H1 (cell line): ENCODE measurements at regions not wholly inside any gene's neighbourhood (a gene's known extent, or its start where the extent isn't known, plus 50 kb on each side); places are given as distances from the start of the nearest gene placed in this dataset.

Experiments used
- CTCF ChIA-PET: fragments of 300-600 bp; sonication (Branson Sonifier 250); formaldehyde crosslinking; loops from one replicate; lab custom pipeline; 2021; ENCODE audit not compliant: partially characterized antibody; lab: Charles Lee
- POLR2A ChIA-PET: fragments of 300-600 bp; sonication (Branson Sonifier 250); formaldehyde crosslinking; loops from one replicate; lab custom pipeline; 2021; ENCODE audit warnings: inconsistent platforms; ENCODE audit not compliant: partially characterized antibody; lab: Charles Lee
- DNase-seq, 2 experiments: peaks; one replicate each; pipeline versions ENCODE4 v3.0.0 to v3.0.0-alpha.2; 2010 to 2022; ENCODE audit warnings: low spot score in 2 of 2, low read depth in 1 of 2, mixed read lengths in 1 of 2
- FAIRE-seq: peaks from 2 replicates; lab custom pipeline; 2011; peaks lifted over from hg19 to GRCh38; lab: Jason Lieb, UNC
- H2AFZ ChIP-seq: 2 replicates; pipeline ENCODE4 v1.8.1; 2012; ENCODE audit warnings: low read length, inconsistent platforms
- H2AK5ac ChIP-seq: 2 replicates; pipeline ENCODE4 v1.6.1; 2013; ENCODE audit warnings: low read depth, low read length
- H2BK120ac ChIP-seq: replicated peaks from 2 replicates; pipeline ENCODE3; 2013; ENCODE audit warnings: low read depth, low read length, inconsistent platforms
- H2BK12ac ChIP-seq: 2 replicates; pipeline ENCODE4 v1.6.1; 2013; ENCODE audit warnings: low read depth, low read length
- H2BK15ac ChIP-seq: 2 replicates; pipeline ENCODE4 v1.6.1; 2013; ENCODE audit warnings: low read length
- H2BK20ac ChIP-seq: 2 replicates; pipeline ENCODE4 v1.6.1; 2013; ENCODE audit warnings: low read length
- H2BK5ac ChIP-seq: 2 replicates; pipeline ENCODE4 v1.6.1; 2013; ENCODE audit warnings: low read depth, low read length
- H3K14ac ChIP-seq: 2 replicates; pipeline ENCODE4 v1.6.1; 2013; ENCODE audit warnings: inconsistent platforms; ENCODE audit not compliant: insufficient read length
- H3K18ac ChIP-seq: 2 replicates; pipeline ENCODE4 v1.6.1; 2013; ENCODE audit warnings: low read length; ENCODE audit errors: extremely low read depth
- H3K23ac ChIP-seq: 2 replicates; pipeline ENCODE4 v1.6.1; 2013; ENCODE audit warnings: inconsistent platforms; ENCODE audit not compliant: insufficient read length
- H3K23me2 ChIP-seq: 2 replicates; pipeline ENCODE4 v1.6.1; 2013; ENCODE audit warnings: low read depth, low read length
- H3K27ac ChIP-seq: 2 replicates; pipeline ENCODE4 v1.6.1; 2011; ENCODE audit warnings: low read depth, low read length, inconsistent platforms
- H3K27me3 ChIP-seq, 4 experiments: replicated peaks in 1 of 4; 1 replicate in 1 of 4; 2 replicates in 3 of 4; pipeline versions ENCODE4 v1.6.1 to v1.8.1; 2011 to 2013; ENCODE audit warnings: low read length in 3 of 4, mild to moderate bottlenecking in 3 of 4, inconsistent platforms in 2 of 4, mixed read lengths in 2 of 4, moderate library complexity in 1 of 4; ENCODE audit not compliant: control insufficient read depth in 3 of 4, insufficient read depth in 3 of 4; ENCODE audit errors: extremely low read depth in 1 of 4
- H3K36me3 ChIP-seq, 4 experiments: 2 replicates each; pipeline versions ENCODE4 v1.6.1 to v1.8.1; 2011 to 2013; ENCODE audit warnings: mild to moderate bottlenecking in 4 of 4, low read length in 3 of 4, moderate library complexity in 2 of 4, control low read depth in 1 of 4, inconsistent platforms in 1 of 4; ENCODE audit not compliant: insufficient read depth in 4 of 4, control insufficient read depth in 2 of 4
- H3K4ac ChIP-seq: replicated peaks from 2 replicates; pipeline ENCODE3; 2013; ENCODE audit warnings: low read length, low read depth, mixed read lengths, inconsistent platforms; ENCODE audit not compliant: insufficient read length
- H3K4me1 ChIP-seq, 4 experiments: replicated peaks in 1 of 4; 1 replicate in 1 of 4; 2 replicates in 3 of 4; pipeline versions ENCODE4 v1.6.1 to v1.8.1; 2011 to 2013; ENCODE audit warnings: low read length in 3 of 4, inconsistent platforms in 2 of 4, mixed read lengths in 1 of 4; ENCODE audit not compliant: insufficient read depth in 4 of 4, control insufficient read depth in 3 of 4
- H3K4me2 ChIP-seq, 2 experiments: 2 replicates each; pipeline versions ENCODE4 v1.6.1 to v1.8.1; 2011 to 2013; ENCODE audit warnings: low read depth in 2 of 2, low read length in 2 of 2, control low read depth in 1 of 2, inconsistent platforms in 1 of 2, mild to moderate bottlenecking in 1 of 2; ENCODE audit not compliant: insufficient read depth in 1 of 2
- H3K4me3 ChIP-seq, 4 experiments: fragments of 200-600, 300-600 bp in 1 of 4; sonication (generic), shearing (Covaris generic), sonication (Bioruptor Twin) in 1 of 4; 2 replicates each; pipeline versions ENCODE4 v1.5.1 to v1.8.1; 2011 to 2016; ENCODE audit warnings: low read length in 4 of 4, low read depth in 3 of 4, control low read depth in 2 of 4, inconsistent platforms in 2 of 4, mild to moderate bottlenecking in 2 of 4, mixed read lengths in 1 of 4, moderate library complexity in 1 of 4; ENCODE audit not compliant: insufficient read depth in 2 of 4; ENCODE audit errors: extremely low read depth in 1 of 4
- H3K56ac ChIP-seq: replicated peaks from 2 replicates; pipeline ENCODE3; 2013; ENCODE audit warnings: low read depth, mild to moderate bottlenecking, mixed read lengths, low read length, inconsistent platforms; ENCODE audit not compliant: insufficient read length
- H3K79me1 ChIP-seq: 2 replicates; pipeline ENCODE4 v1.6.1; 2013; ENCODE audit warnings: low read depth, low read length, control low read depth
- H3K79me2 ChIP-seq, 2 experiments: 2 replicates each; pipeline versions ENCODE4 v1.6.1 to v1.8.1; 2012 to 2013; ENCODE audit warnings: low read length in 2 of 2, mild to moderate bottlenecking in 2 of 2, inconsistent platforms in 1 of 2; ENCODE audit not compliant: insufficient read depth in 2 of 2, control insufficient read depth in 1 of 2
- H3K9ac ChIP-seq, 4 experiments: replicated peaks in 1 of 4; 1 replicate in 1 of 4; 2 replicates in 3 of 4; pipeline versions ENCODE4 v1.6.1 to v1.8.1; 2011 to 2013; ENCODE audit warnings: low read depth in 3 of 4, low read length in 3 of 4, control low read depth in 2 of 4, mild to moderate bottlenecking in 2 of 4, moderate library complexity in 2 of 4, inconsistent platforms in 1 of 4; ENCODE audit errors: extremely low read depth in 1 of 4
- H3K9me3 ChIP-seq, 2 experiments: 2 replicates each; pipeline versions ENCODE4 v1.6.1 to v1.8.1; 2012 to 2013; ENCODE audit warnings: mild to moderate bottlenecking in 2 of 2, moderate library complexity in 2 of 2, control low read depth in 1 of 2, inconsistent platforms in 1 of 2, low read depth in 1 of 2, low read length in 1 of 2, mixed read lengths in 1 of 2; ENCODE audit not compliant: insufficient read depth in 2 of 2
- H4K20me1 ChIP-seq, 2 experiments: replicated peaks in 1 of 2; 2 replicates each; pipeline versions ENCODE3 to v1.8.1; 2011 to 2013; ENCODE audit warnings: inconsistent platforms in 2 of 2, low read length in 2 of 2, mild to moderate bottlenecking in 1 of 2; ENCODE audit not compliant: insufficient read depth in 2 of 2, control insufficient read depth in 1 of 2
- H4K5ac ChIP-seq: 2 replicates; pipeline ENCODE4 v1.6.1; 2013; ENCODE audit warnings: low read length, low read depth, mixed read lengths, inconsistent platforms; ENCODE audit not compliant: insufficient read length
- H4K8ac ChIP-seq: 2 replicates; pipeline ENCODE4 v1.8.0; 2013; ENCODE audit warnings: mild to moderate bottlenecking, moderate library complexity, low read length, inconsistent platforms; ENCODE audit not compliant: insufficient read depth; ENCODE audit errors: extremely low read depth
- H4K91ac ChIP-seq: replicated peaks from 2 replicates; pipeline ENCODE3; 2013; ENCODE audit warnings: low read length, mixed read lengths, inconsistent platforms; ENCODE audit not compliant: insufficient read length
- ASH2L ChIP-seq: fragments of 200-600, 300-600 bp; sonication (generic); IDR thresholded peaks from one replicate; pipeline ENCODE4 v1.7.1; 2017; ENCODE audit warnings: low read length
- ATF3 ChIP-seq: IDR thresholded peaks from 2 replicates; pipeline ENCODE4 v1.6.1; 2011; ENCODE audit warnings: low read depth, mild to moderate bottlenecking, low read length; ENCODE audit not compliant: insufficient read depth
- BCL11A ChIP-seq, 2 experiments: IDR thresholded peaks; one replicate each; pipeline ENCODE4 v1.6.1; 2011; ENCODE audit warnings: low read depth in 2 of 2, low read length in 2 of 2, mild to moderate bottlenecking in 2 of 2
- CHD1 ChIP-seq: IDR thresholded peaks from 2 replicates; pipeline ENCODE4 v1.6.1; 2012; ENCODE audit warnings: low read depth, low read length, improper control_type of control experiment
- RXRA ChIP-seq: IDR thresholded peaks from 2 replicates; pipeline ENCODE4 v1.6.1; 2011; ENCODE audit warnings: low read depth, mild to moderate bottlenecking, low read length, moderate library complexity; ENCODE audit not compliant: insufficient read depth
- SP1 ChIP-seq: IDR thresholded peaks from 2 replicates; pipeline ENCODE4 v1.6.1; 2011; ENCODE audit warnings: low read depth, low read length
- SP4 ChIP-seq: IDR thresholded peaks from 2 replicates; pipeline ENCODE4 v1.6.1; 2012; ENCODE audit warnings: low read length, inconsistent platforms
- SRF ChIP-seq: IDR thresholded peaks from 2 replicates; pipeline ENCODE4 v1.6.1; 2011; ENCODE audit warnings: mild to moderate bottlenecking, low read depth, low read length, moderate library complexity
- TCF12 ChIP-seq: IDR thresholded peaks from 2 replicates; pipeline ENCODE4 v1.6.1; 2011; ENCODE audit warnings: low read depth, mild to moderate bottlenecking, low read length

- no peak overlapping the region for H3K14ac ChIP-seq
- H3K79me2 ChIP-seq, result no peaks in the 10 kb centered on the region
- H3K36me3 ChIP-seq, result no peaks in the 10 kb centered on the region
- H4K20me1 ChIP-seq, result no peaks in the 10 kb centered on the region
- no peak overlapping the region for H3K4me2 ChIP-seq
- no peaks in the 10 kb centered on the region for H3K27me3 ChIP-seq
- no peaks in the 10 kb centered on the region for H3K79me1 ChIP-seq
- ChIA-PET POLR2A (no interaction called here), CTCF (no interaction called here)
- H3K23ac ChIP-seq, result no peak overlapping the region
- no peak overlapping the region for H2BK120ac ChIP-seq
- no peak overlapping the region for H2BK5ac ChIP-seq
- no peak overlapping the region for H2AFZ ChIP-seq
- H3K27ac ChIP-seq, result no peak overlapping the region
- no peak for FAIRE-seq
- no peaks in the 10 kb centered on the region for H3K23me2 ChIP-seq
- no peak overlapping the region for H2BK12ac ChIP-seq
- TF ChIP-seq ASH2L, result no peak
- no peak for TF ChIP-seq CHD1
- no peak for TF ChIP-seq SP1
- no peak for TF ChIP-seq ATF3
- no peak for TF ChIP-seq BCL11A (IDR thresholded peaks at IDR 0.05; ENCODE audit: low read depth in 2 of 2, low read length in 2 of 2)
- no peak for TF ChIP-seq SRF
- TF ChIP-seq TCF12, result no peak
- no peak for TF ChIP-seq RXRA
- no peak for TF ChIP-seq SP4
- H3K4me1 ChIP-seq, result peaks cover 0 to 7% (median 3%) of the 10 kb centered on the region in 4 experiments; a peak in 1 of 7 replicates
- no peak for DNase-seq
- H3K9me3 ChIP-seq, result no peaks in the 10 kb centered on the region
- peak overlapping the region; percentile 45 for H4K5ac ChIP-seq
- H3K18ac ChIP-seq, result no peak overlapping the region
- H2BK20ac ChIP-seq, result no peak overlapping the region
- H3K4me3 ChIP-seq, result no peak overlapping the region
- H3K4ac ChIP-seq, result no peak overlapping the region
- H2BK15ac ChIP-seq, result no peak overlapping the region
- H4K91ac ChIP-seq, result no peak overlapping the region
- H2AK5ac ChIP-seq, result no peak overlapping the region
- H4K8ac ChIP-seq, result no peak overlapping the region
- H3K56ac ChIP-seq, result no peak overlapping the region
- no peak overlapping the region for H3K9ac ChIP-seq
These were observed 988.1 kb upstream of the B3GALT2 start for GRCh38 chr1:194174528-194174927.
